ENCODE measurements at regions not wholly inside any gene's neighbourhood (a gene's known extent, or its start where the extent isn't known, plus 50 kb on each side); places are given as distances from the start of the nearest gene placed in this dataset.
"Not testable (repeated sequence)": the region's sequence is repeated elsewhere in the genome, so short reads cannot be mapped to it uniquely, and the experiment has no call there.

- no peak for DNase-seq (ENCODE audit: low read depth in 2 of 2)
Measured at GRCh38 chr2:5145801-5146200, 546.4 kb upstream of the SOX11 start.

- DNase-seq (ENCODE audit: low read depth in 2 of 2): no peak
Measured at GRCh38 chr2:5148392-5149085, 543.6 kb upstream of the SOX11 start.

GRCh38 chr2:5150871-5151270 is 541.3 kb upstream of the SOX11 start:
- no peak for DNase-seq (ENCODE audit: low read depth in 2 of 2)

- DNase-seq (ENCODE audit: low read depth in 2 of 2): no peak
Measured at GRCh38 chr2:5164776-5165525, 527.2 kb upstream of the SOX11 start.

- DNase-seq (ENCODE audit: low read depth in 2 of 2): no peak
Measured at GRCh38 chr2:5172923-5173322, 519.3 kb upstream of the SOX11 start.

- DNase-seq (ENCODE audit: low read depth in 2 of 2): no peak
Measured at GRCh38 chr2:5173876-5174535, 518.2 kb upstream of the SOX11 start.

GRCh38 chr2:5175231-5175630 is 517.0 kb upstream of the SOX11 start:
- DNase-seq (ENCODE audit: low read depth in 2 of 2): no peak

GRCh38 chr2:5176764-5177163 is 515.4 kb upstream of the SOX11 start:
- no peak for DNase-seq (ENCODE audit: low read depth in 2 of 2)

GRCh38 chr2:5183031-5183430 is 509.2 kb upstream of the SOX11 start:
- DNase-seq (ENCODE audit: low read depth in 2 of 2): no peak

- no peak for DNase-seq (ENCODE audit: low read depth in 2 of 2)
Measured at GRCh38 chr2:5187283-5187682, 504.9 kb upstream of the SOX11 start.

GRCh38 chr2:5188636-5189035 is 503.5 kb upstream of the SOX11 start:
- no peak for DNase-seq (ENCODE audit: low read depth in 2 of 2)

- DNase-seq (ENCODE audit: low read depth in 2 of 2): no peak
Measured at GRCh38 chr2:5190023-5190422, 502.2 kb upstream of the SOX11 start.

- no peak for DNase-seq (ENCODE audit: low read depth in 2 of 2)
Measured at GRCh38 chr2:5195636-5196035, 496.5 kb upstream of the SOX11 start.

- DNase-seq (ENCODE audit: low read depth in 2 of 2): no peak
Measured at GRCh38 chr2:5203134-5203755, 488.9 kb upstream of the SOX11 start.

- not testable (repeated sequence) for DNase-seq (ENCODE audit: low read depth in 2 of 2)
Measured at GRCh38 chr2:5206742-5207141, 485.4 kb upstream of the SOX11 start.

- DNase-seq (ENCODE audit: low read depth in 2 of 2): no peak
Measured at GRCh38 chr2:5215989-5216607, 476.1 kb upstream of the SOX11 start.

- DNase-seq (ENCODE audit: low read depth in 2 of 2): no peak
Measured at GRCh38 chr2:5227062-5227699, 465.0 kb upstream of the SOX11 start.

- DNase-seq (ENCODE audit: low read depth in 2 of 2): no peak
Measured at GRCh38 chr2:5229574-5229973, 462.6 kb upstream of the SOX11 start.

- no peak for DNase-seq (ENCODE audit: low read depth in 2 of 2)
Measured at GRCh38 chr2:5230444-5230843, 461.7 kb upstream of the SOX11 start.

GRCh38 chr2:5230855-5231254 is 461.3 kb upstream of the SOX11 start:
- DNase-seq (ENCODE audit: low read depth in 2 of 2): no peak

GRCh38 chr2:5231287-5231686 is 460.9 kb upstream of the SOX11 start:
- no peak for DNase-seq (ENCODE audit: low read depth in 2 of 2)

- DNase-seq (ENCODE audit: low read depth in 2 of 2): no peak
Measured at GRCh38 chr2:5234563-5234962, 457.6 kb upstream of the SOX11 start.
